Loucy (cell line): ENCODE measurements at regions not wholly inside any gene's neighbourhood (a gene's known extent, or its start where the extent isn't known, plus 50 kb on each side); places are given as distances from the start of the nearest gene placed in this dataset.

Experiments used
- H2AFZ ChIP-seq: fragments of 200-600 bp; sonication (generic); 2 replicates; pipeline ENCODE4 v1.6.0; 2016; ENCODE audit warnings: antibody characterized with exemption, mild to moderate bottlenecking, low read length, moderate library complexity
- H3F3A ChIP-seq: fragments of 200-600 bp; 2 replicates; pipeline ENCODE4 v1.6.0; 2016; ENCODE audit warnings: antibody characterized with exemption, low read depth, mild to moderate bottlenecking
- H3K27me3 ChIP-seq: fragments of 200-600 bp; sonication (generic); 2 replicates; pipeline ENCODE4 v1.6.1; 2014; ENCODE audit warnings: low read length, mild to moderate bottlenecking; ENCODE audit not compliant: insufficient read depth, poor library complexity, severe bottlenecking
- H3K36me3 ChIP-seq: fragments of 200-600 bp; sonication (generic); 2 replicates; pipeline ENCODE4 v1.6.1; 2016; ENCODE audit warnings: low read length; ENCODE audit not compliant: insufficient read depth
- H3K4me1 ChIP-seq: fragments of 200-600 bp; sonication (generic); 2 replicates; pipeline ENCODE4 v1.5.1; 2014; ENCODE audit warnings: low read length, mild to moderate bottlenecking; ENCODE audit not compliant: insufficient read depth, poor library complexity, severe bottlenecking
- H3K4me2 ChIP-seq: fragments of 200-600 bp; sonication (generic); 2 replicates; pipeline ENCODE4 v1.6.0; 2014; ENCODE audit warnings: antibody characterized with exemption, low read length, low read depth, mild to moderate bottlenecking; ENCODE audit not compliant: poor library complexity, severe bottlenecking
- H3K4me3 ChIP-seq: fragments of 200-600 bp; sonication (generic); 2 replicates; pipeline ENCODE4 v1.5.1; 2014; ENCODE audit warnings: low read length, mild to moderate bottlenecking, mixed read lengths; ENCODE audit not compliant: poor library complexity, severe bottlenecking
- H3K79me2 ChIP-seq: fragments of 200-600 bp; sonication (generic); 2 replicates; pipeline ENCODE4 v1.6.1; 2014; ENCODE audit warnings: low read length; ENCODE audit not compliant: insufficient read depth
- H3K9ac ChIP-seq: fragments of 200-600 bp; sonication (generic); 2 replicates; pipeline ENCODE4 v1.6.0; 2014; ENCODE audit warnings: mild to moderate bottlenecking, low read depth, low read length, moderate library complexity; ENCODE audit not compliant: poor library complexity, severe bottlenecking
- H3K9me2 ChIP-seq: fragments of 200-600 bp; sonication (generic); replicated peaks from 2 replicates; pipeline ENCODE4 v1.6.1; 2016; ENCODE audit warnings: low read depth, low read length, mixed read lengths
- H3K9me3 ChIP-seq: fragments of 200-600 bp; sonication (generic); 2 replicates; pipeline ENCODE4 v1.6.1; 2014; ENCODE audit warnings: mild to moderate bottlenecking, antibody characterized with exemption, low read length, low read depth; ENCODE audit not compliant: insufficient read depth
- H4K20me1 ChIP-seq: fragments of 200-600 bp; sonication (generic); 2 replicates; pipeline ENCODE4 v1.6.0; 2014; ENCODE audit warnings: antibody characterized with exemption, low read length, mild to moderate bottlenecking; ENCODE audit not compliant: insufficient read depth, poor library complexity, severe bottlenecking
- EZH2phosphoT487 ChIP-seq: fragments of 200-600 bp; IDR thresholded peaks from 2 replicates; pipeline ENCODE4 v1.6.1; 2018; ENCODE audit warnings: antibody characterized with exemption, mild to moderate bottlenecking, moderate library complexity, borderline replicate concordance
- TF ChIP-seq, protein P1 (sequence below): fragments of 200-600 bp; sonication (generic); conservative IDR thresholded peaks from 2 replicates; pipeline ENCODE4 v1.5.1; 2014; ENCODE audit warnings: mild to moderate bottlenecking, antibody characterized with exemption, low read length

DNA sequence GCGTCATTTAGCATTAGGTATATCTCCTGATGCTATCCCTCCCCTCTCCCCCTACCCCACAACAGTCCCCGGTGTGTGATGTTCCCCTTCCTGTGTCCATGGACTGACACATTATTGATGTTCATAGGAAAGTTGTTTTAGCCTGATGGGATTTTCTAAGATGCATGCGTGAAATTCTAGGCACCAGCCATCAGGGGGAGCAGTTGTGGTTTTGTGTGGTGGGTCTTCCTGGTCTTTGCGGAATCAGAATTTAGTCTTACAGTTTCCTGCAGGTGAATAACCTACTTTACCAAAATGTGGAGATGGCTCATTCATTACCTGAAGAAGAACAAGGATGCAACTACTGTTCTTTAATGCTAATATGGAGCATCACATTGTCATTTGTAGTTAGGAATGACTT lies 455.0 kb upstream of the THBS1 start:
- Histone ChIP-seq H3K27me3 (no peaks in the 10 kb centered on the region), H3K4me3 (no peak overlapping the region), H3K36me3 (no peaks in the 10 kb centered on the region), H3F3A (no peaks in the 10 kb centered on the region), H3K9ac (no peak overlapping the region), H2AFZ (no peak overlapping the region), H3K79me2 (no peaks in the 10 kb centered on the region), H3K4me1 (peaks cover 6% of the 10 kb centered on the region), H3K9me3 (no peaks in the 10 kb centered on the region), H4K20me1 (no peaks in the 10 kb centered on the region), H3K4me2 (no peak overlapping the region), H3K9me2 (no peaks in the 10 kb centered on the region)
- TF ChIP-seq, protein P1, sequence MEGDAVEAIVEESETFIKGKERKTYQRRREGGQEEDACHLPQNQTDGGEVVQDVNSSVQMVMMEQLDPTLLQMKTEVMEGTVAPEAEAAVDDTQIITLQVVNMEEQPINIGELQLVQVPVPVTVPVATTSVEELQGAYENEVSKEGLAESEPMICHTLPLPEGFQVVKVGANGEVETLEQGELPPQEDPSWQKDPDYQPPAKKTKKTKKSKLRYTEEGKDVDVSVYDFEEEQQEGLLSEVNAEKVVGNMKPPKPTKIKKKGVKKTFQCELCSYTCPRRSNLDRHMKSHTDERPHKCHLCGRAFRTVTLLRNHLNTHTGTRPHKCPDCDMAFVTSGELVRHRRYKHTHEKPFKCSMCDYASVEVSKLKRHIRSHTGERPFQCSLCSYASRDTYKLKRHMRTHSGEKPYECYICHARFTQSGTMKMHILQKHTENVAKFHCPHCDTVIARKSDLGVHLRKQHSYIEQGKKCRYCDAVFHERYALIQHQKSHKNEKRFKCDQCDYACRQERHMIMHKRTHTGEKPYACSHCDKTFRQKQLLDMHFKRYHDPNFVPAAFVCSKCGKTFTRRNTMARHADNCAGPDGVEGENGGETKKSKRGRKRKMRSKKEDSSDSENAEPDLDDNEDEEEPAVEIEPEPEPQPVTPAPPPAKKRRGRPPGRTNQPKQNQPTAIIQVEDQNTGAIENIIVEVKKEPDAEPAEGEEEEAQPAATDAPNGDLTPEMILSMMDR: peak; percentile 84
- TF ChIP-seq EZH2phosphoT487: no peak

DNA sequence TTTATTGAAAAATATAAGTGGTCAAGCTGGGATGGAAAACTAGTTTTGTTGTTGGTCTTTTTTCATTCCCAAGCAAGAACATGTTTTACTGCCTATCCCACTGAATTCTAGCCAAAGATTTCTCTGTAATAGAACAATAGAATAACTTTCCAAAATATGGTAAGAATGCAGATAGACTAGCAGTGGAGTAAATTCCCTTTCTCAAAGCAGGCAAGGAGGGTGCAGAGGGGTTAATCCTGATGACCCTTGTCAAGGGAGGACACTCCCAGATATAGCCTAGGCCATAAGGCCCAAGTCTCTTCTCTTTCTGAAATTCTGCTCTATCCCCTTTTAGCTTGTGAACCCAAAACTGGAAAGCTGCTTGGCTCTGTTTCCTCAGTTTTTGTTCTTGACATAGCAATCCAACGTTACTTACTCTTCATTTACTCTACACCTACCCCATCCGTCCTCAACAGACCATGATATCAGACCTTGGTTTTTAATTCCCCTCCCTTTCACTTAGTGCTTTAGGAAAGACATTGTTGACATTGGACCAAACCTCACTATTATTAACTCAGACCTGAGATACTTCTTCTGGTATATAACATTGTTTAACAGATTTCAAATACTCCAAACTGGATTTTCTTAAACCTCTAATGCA lies 453.6 kb upstream of the THBS1 start:
- Histone ChIP-seq H3K79me2 (no peaks in the 10 kb centered on the region), H3K4me1 (peaks cover 6% of the 10 kb centered on the region), H3K36me3 (no peaks in the 10 kb centered on the region), H3K9ac (no peak overlapping the region), H2AFZ (no peak overlapping the region), H3K4me3 (no peak overlapping the region), H4K20me1 (no peaks in the 10 kb centered on the region), H3K27me3 (no peaks in the 10 kb centered on the region), H3F3A (no peaks in the 10 kb centered on the region), H3K9me3 (no peaks in the 10 kb centered on the region), H3K4me2 (no peak overlapping the region), H3K9me2 (no peaks in the 10 kb centered on the region)
- TF ChIP-seq, protein P1: no peak
- no peak for TF ChIP-seq EZH2phosphoT487

DNA sequence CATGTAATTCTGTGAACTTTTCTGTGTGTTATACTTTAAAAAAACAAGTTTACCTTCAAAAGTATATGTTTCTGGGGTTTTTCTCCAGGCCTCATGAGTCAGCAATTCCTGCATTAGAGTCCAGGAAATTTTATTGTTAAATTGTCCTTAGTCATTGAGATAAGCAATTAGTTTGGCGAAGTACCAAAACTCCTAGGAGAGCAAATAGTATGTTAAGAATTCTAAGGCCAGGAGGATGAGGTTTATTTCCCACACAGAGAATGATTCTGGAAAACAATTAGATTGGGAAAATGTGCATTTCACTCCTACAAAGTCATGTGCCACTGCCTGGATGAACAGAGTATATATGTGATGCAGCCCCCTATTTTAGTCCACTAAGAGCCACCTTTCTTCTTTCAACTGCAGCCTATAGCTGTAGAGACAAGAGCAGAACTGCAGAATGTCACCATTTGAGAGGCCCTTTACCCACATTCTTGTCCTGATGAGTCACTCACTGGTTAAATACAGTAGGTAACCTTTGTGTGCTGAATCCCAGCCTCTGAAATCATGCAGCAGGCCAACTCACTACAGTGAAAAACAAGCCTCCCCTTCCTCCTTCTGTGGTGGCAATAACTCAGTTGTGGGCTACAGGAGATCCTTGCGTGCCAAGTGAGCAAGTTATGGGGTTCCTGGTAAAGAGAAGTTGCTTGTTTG lies 452.8 kb upstream of the THBS1 start:
- Histone ChIP-seq H3F3A (no peaks in the 10 kb centered on the region), H2AFZ (no peak overlapping the region), H3K4me2 (no peak overlapping the region), H3K27me3 (no peaks in the 10 kb centered on the region), H3K9me3 (no peaks in the 10 kb centered on the region), H3K4me3 (no peak overlapping the region), H3K36me3 (no peaks in the 10 kb centered on the region), H3K9me2 (no peaks in the 10 kb centered on the region), H3K79me2 (no peaks in the 10 kb centered on the region), H3K9ac (no peak overlapping the region), H3K4me1 (peaks cover 6% of the 10 kb centered on the region), H4K20me1 (no peaks in the 10 kb centered on the region)
- no peak for TF ChIP-seq EZH2phosphoT487
- TF ChIP-seq, protein P1: no peak
